NCI-H2029 treated with DMSO at 0.1 percent for 48 hours (cell line): ENCODE measurements at regions not wholly inside any gene's neighbourhood (a gene's known extent, or its start where the extent isn't known, plus 50 kb on each side); places are given as distances from the start of the nearest gene placed in this dataset.

Experiments used
- DNase-seq: peaks from one replicate; lab custom pipeline; 2025; lab: John Stamatoyannopoulos, UW

DNA sequence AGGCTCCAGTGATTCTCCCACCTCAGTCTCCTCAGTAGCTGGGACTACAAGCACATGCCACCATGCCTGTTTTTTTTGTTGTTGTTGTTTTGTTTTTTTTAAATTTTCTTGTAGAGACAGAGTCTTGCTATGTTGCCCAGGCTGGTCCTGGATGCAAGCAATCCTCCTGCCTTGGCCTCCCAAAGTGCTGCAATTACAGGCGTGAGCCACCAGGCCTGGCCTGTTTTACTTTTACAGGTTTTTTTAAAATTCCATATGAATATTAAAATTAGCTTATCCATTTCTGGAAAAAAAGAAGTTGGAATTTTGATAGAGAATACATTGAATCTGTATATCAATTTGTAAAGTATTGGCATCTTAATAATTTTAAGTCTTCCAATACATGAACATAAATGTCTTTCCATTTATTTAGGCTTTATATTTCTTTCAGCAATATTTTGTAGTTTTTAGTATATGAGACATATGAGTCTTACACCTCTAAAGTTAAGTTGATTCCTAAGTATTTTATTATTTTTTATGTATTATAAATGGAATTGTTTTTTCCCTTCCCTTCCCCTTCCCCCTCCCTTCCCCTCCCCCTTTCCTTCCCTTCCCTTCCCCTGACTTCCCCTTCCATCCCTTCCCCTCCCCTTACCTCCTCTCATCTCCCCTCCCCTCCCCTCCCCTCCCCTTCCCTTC lies 323.5 kb upstream of the SALL1 start:
- DNase-seq, result no peak

DNA sequence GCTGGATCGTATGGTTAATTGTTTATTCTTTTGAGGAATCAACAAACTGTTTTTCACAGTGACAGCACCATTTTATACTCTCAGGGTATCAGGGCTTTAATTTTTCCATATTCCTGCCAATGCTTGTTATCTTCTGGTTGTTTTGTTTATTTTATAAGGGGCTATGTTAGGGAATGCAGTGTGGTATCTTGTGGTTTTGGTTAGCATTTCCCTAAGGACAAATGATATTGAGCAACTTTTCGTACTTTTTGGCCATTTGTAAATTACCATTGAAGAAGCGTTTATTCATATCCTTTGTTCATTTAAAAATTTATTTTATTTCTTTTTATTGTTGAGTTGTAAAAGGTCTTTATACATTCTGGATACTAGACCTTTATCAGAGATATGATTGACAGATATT lies 322.0 kb upstream of the SALL1 start:
- no peak for DNase-seq

DNA sequence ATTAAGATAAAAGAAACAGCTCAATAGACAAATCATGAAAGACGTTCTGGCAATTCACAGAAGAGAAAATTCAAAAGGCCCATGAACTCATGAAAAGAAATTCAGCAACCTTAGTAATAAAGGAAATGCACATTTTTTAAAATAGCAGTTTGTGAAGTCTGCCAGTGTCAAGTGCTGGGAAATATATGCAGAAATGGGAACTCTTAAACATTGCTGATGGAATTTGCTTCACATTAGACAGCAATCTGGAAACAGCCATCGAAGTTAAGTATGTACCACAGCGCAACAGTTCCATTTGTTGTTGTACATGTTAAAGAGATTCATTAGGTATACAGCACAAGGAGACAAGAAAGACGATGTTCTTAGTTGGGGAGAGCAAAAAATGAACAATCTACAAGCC lies 319.4 kb upstream of the SALL1 start:
- DNase-seq, result no peak

DNA sequence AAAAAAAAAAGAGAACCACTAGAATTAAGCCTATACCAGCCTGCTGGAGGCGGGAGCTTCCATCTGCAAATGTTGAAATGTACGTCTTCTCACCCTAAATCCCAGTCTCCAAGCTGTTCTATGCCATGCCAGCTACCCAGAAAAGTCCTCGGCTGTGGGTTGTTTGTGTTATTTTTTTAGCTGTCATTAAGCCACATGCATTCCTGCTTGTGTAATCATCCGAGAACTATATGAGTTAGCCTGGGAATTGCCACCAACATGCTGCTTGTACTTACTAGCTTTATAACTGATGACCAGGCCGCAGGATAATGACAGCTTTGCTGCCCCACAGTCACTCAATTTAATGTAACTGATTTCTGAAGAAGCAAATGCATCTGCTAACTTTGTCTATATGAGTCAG lies 313.9 kb upstream of the SALL1 start:
- DNase-seq, result no peak

DNA sequence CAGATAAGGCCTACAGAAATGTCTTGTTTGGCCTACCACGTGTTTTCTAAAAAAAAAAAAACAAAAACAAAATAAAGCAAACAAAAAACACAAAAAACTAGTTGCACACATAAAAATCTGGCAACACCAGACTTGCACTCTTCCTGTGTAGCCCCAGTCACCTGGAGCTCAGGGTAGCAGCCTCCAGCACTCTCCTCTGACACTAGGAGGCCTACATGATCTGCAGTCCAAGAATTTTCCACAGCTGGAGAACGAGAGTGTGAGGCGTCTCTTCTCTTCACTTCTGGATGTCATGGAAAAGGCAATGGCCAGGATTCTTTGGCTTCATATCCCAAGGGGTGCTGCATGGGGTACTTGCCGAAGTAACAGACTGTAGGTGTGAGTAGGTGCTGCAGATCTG lies 310.2 kb upstream of the SALL1 start:
- no peak for DNase-seq

DNA sequence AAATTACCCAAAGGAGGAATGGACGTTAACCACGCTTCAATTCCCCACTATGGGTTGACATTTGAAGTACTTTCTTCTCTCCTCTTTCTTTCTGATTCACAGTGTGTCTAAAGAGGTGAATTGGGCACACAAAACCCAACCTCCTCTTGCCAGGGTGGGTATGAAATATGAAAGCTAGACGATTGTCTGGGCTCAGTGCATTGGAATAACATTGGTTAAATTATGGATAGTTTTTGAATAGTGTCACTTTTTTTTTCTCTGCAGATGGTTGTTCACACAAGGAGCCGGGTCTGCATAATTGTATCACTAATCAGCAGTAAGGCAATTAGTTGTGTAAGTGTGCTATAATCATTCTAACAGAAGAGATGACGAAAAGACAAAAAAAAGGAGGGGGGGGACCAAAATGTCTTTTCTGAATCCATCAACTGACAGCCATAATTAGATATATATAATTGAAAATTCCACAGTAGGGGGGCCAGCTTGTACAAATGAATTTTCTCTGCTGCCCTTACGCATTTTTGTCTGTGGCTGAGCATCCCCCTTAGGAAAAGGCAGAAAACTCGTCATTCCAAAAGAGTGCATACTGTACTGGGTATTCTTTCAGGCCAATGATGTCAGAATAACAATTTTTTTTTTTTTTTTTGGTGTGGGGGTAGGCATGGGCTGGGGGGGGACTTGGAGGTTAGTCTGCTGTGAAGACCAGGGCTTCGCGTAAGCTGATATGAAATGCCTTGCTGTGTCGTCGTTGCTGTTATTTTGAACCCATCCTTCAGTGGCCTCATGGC lies 307.5 kb upstream of the SALL1 start:
- DNase-seq, result no peak

DNA sequence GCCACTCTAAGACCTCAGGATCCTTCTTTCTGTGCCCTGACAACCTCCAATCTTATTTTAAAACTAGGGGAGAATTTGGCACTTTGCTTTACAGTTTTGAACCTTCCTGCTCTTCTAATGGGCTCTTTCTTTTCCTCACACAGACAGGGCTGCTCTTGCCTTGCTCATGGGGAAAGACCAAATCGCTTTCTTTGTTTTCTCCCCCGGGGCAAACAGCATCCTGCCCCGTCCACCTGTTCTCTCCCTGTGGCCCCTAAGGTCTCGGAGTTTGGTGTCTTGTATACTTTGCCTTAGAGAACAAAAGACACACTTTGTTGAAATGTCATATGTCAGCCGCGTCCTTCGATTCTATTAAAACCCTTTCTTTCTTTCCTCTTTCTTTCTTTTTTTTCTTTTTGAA lies 306.7 kb upstream of the SALL1 start:
- DNase-seq, result no peak

DNA sequence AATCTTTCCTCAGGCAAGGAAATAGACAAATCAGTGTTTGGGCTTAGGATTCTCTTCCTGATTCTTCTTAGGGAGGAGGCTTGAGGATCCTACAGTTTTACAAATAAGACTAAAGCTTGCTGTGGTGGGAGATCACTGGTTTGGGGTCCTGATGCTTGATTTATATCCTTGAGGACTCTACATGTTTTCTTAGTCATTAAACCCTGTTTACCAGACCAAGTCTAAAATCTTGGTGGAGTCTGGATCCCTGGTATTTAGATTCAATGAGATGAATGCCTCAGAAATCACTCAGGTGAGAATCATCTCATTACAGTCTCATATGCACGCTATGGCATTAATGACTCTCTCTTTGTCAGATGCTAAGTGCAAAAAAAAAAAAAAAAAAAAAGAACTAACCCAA lies 304.3 kb upstream of the SALL1 start:
- no peak for DNase-seq

DNA sequence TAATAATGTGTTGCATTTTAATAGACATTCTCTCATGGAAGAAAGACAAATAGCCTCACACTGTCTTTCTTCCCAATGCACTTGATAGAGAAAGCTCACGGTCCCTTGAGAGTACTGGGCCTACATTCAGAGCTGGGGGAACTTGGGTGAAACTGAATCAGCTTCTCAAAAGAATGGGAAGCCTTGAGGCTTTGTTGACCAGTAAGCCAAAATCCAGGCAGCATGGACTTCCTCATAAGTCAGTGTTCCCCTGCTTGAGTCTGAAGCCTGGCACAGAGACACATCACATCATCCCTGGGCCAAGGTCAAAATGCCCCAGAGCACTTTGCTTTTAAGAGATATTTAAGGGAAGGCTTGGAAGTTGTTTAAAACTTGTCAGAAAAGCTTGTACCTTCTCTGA lies 302.2 kb upstream of the SALL1 start:
- DNase-seq, result no peak

DNA sequence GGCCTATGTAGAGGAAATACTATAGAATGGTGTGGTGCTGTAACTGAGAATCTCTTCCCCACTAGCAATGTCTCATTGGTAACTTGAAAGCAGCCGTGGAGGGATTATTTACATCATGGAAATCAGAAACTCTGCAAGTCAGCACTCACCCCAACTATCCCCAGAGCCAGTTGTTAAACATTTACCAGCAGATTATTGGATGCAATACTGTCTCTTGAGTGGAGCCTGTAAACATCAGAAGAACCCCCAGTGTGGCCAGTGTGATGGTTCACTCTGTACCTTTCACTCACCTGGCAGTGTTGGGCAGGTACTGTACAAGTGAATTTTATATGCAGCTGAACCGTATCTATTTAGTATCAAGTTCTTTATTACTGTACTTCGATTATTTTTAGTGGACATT lies 299.8 kb upstream of the SALL1 start:
- DNase-seq, result no peak

DNA sequence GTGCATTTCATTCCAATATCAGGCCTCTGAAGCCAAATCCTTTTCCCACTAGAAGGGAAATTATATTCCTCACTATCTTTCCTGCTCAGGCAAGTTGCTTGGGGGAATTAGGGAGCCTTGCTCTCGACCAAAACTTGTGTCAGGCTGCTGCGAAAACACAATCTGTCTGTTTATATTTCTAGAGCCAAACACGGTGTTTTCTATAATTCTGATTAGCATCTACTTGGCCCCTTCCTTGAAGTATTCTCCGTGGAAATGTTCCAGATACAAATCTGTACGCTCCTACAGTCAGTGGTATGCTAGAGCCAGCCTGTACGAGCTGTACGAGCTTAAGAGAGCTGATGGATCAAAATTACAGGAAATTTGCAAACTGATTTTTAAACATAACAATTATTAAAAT lies 299.3 kb upstream of the SALL1 start:
- no peak for DNase-seq

DNA sequence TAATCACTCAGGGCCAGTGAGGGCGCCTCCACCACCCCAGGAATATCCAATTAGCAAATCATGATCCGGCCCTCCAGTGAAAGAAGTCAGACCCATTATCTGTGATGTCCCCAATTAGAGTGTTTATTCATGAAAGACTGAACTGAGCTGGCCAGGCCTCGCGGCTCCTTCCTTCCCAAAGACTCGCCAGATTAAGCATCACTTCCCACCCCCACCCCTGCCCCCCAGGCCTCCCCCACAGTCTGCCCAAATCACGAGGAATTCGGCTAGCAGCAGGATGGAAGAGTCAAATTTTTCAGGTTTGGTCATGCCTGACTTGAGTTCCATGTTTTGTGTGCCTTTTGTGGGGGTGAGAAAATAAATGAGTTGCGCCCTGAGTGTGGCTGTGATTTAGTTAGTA lies 298.4 kb upstream of the SALL1 start:
- no peak for DNase-seq

DNA sequence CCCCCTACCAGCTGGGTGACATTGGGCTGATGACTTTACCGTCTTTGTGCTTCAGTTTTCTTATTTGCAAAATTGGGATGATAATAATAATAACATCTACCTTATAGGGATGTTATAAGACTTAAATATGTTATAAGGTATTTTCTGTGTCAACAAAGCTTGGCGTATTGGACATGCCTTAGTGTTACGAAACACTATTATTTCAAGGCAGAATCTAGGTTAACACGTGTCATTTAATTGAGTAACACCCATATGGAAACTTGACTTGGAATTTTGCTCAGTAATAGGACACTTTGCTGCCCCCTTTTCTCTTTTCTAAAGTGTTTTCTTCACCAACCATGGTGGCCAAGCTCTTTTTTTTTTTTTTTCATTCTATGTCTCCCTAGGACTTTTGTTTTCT lies 294.2 kb upstream of the SALL1 start:
- no peak for DNase-seq

DNA sequence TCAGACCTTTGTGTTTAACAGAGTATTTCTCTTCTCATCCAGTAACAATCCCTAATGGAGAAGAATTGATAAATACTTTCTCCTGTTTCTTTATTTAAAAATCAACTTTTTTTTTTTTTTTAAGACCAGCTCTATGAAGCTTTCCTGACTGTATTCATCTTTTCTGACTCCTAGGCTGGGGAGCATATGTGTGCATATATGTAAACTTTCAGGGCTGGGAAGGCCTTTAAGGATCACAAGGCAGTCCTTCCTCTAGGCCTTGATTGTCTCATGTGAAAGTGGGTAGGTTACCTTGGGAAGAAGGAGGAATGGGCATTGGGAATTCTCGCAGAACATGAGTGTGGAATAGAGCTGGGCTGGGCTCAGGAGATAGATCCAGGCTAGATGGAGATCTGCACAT lies 292.9 kb upstream of the SALL1 start:
- DNase-seq, result no peak

DNA sequence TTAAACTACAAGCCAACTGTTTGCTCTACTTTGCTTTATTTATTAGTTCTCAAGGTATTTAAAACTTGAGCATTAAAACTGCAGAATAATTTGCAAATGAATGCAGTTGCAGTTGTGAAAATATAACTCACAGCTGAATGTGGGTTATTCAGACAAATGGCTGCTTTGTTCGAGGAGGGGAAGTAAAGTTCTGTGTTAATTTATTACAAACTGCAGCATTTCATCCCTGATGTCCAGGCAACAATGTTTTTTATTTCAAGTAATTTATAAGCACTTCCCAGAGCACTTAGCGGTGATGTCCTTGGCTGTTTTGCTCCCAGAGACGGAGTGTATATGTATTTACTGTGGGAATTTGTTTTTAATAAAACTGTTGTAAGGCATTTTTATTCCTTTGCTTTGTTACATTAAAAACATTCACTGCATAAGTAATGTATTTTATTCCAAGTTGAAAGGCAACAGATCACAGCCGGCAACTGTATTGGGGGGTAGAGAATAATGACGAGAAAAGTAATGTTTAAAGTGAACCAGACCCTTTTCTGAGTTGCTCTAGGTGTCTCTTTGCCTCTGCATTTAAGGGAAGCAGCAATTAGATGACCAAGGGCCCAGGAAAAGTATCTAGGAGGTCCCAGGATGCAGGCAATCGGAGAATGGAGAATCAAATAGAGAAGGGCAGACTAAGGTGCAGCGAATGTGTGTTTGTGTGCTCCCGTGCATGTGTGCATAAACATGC lies 291.2 kb upstream of the SALL1 start:
- no peak for DNase-seq

DNA sequence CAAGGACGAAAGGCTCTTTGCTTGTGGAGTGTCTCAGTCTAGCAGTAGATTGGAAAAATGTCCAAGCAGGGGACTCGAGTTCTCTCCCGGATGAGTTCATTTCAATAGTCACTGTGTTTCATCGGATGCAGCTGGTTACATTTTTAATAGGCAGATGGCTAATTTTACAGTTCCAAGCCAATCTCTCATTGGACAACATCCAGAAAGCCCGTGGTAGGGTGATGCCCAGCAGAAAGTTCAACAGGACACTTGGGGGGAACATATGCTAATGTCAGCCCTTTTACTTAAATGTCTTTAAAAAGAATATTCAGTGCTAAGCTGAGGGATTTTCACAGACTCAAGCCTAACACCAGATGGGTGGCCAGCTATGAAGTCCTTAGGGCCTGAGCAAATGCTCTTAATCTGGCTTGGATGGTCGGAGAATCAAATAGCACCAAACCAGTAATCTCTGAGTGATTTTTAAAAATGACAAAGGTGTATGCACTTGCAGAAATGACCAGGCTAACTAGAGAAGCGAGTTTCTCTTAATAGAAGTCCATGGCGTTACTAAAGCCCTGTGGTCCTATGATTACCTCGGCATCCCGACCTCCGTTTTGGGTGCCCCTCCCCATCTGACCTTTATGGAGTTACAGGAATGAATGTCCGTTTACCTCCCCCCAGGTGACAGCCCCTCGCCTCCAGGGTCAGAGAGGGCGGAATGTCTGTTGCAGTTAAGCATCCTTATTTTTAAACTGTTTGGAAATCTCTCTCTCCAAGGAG lies 289.2 kb upstream of the SALL1 start:
- DNase-seq, result no peak

DNA sequence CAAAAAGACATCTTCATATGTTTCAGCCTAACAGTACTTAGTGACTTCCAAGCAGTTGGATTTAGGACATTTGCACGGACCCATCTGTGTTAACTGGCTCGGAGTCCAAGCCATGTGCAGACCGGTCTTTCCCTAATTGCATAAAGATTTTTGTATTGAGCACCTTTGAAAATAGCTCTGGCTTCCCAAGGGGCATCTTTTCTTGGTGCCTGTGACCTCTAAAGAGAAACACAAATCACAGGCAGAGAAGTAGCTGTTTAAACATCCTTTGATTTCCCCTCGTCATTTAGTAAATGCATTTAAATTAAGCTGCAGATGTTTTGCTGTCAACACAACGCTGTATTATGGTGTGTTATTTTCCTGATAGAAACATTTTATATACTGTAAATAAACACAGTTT lies 288.2 kb upstream of the SALL1 start:
- no peak for DNase-seq

DNA sequence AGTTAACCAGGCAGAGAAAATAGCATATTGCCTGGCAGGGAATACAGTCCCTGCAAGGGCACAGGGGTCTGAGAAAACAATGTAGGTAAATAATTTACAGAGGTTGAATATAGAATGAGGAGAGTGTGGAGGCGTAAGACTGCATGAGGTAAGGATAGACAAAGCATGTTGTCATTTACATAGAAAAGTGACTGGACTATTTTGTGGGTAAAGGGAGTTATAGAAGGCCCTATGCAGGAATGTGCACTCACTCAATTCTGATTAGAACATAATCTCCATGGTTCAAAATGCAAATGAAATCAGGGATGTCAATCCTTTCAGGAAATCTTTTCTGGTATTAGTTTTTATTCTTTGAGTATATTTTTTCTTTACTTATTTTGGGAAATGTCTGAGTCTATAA lies 285.7 kb upstream of the SALL1 start:
- no peak for DNase-seq

DNA sequence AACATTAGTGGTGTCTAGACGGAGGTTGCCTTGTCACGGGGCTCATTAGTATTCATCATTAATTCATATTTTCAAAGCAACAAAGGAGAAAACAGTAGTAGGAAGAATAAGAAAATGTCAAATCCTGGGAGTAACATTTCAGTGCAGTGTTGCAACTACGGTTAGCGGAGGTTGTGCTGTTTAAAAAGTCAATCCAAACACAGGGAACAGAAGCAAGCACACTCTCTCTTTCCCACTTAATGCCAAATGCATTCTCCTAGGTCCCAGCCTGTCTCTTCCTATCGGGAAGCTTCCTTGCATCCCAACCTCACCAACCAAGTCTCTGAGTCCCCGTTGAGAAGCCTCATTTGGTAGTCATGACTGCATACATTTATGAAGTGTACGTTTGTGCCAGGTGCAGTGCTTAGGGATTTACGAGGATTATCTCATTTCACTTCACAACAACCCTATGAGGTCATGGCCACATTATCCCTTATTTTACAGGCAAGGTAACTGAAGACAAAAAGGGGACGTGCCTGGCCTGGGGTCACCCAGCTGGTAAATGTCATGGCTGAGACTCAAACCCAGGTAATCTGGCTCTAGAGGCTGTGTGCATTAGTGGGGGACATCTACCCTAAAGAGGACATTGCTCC lies 283.6 kb upstream of the SALL1 start:
- no peak for DNase-seq

DNA sequence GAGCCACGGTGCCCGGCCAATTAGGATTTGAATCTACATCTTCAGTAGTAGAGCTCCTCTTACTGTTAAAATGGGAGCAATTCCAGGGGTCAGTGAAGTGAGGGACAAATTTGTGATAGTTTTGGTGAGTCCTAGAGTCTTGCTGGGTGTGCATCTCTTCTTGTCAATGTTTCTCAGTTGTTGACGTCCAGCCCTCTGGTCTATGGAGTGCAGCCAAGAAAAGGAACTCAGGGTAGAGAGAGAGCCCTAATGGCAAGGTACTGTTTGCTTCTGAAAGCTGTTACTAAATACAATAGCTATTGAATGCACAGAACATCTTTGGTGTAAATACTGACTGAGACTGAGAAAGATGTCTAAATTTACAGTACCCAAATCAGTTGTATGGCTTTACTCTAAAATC lies 282.5 kb upstream of the SALL1 start:
- no peak for DNase-seq

DNA sequence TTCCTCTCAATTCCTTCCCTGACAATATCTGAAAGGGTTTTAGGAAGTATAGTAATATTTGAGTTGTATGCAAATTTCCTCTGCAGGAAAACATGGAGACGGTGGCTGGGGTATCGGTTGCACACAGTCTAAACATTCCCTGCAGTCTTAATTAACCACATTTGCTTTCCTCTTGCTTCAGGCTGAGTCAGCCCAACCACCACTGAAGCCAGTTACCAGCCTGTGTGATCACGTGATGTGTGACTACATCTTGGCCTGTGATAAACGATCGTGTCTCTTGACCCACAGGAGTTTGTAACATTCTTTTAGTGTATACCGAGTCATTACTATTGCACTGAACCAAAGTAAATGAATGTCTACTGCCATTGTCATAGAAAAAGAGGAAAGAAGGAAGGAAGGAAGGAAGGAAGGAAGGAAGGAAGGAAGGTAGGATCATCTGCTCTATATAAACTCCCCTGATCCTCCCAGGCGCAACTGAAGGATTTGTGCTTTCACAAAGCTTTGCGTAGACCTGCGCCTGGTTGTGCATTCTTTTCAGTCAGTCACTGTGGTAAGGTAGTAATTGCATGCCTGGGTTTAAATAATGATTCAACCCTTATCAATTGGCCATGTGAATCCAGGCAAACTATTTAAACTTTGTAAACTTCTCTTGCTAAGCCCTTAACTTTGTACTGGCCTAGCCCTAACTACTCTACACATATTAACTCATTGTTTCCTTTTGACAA lies 280.6 kb upstream of the SALL1 start:
- DNase-seq, result no peak
